KMS-11 (cell line): ENCODE measurements at regions not wholly inside any gene's neighbourhood (a gene's known extent, or its start where the extent isn't known, plus 50 kb on each side); places are given as distances from the start of the nearest gene placed in this dataset.

Experiments used
- H2AFZ ChIP-seq: fragments of 200-600 bp; sonication (generic); 2 replicates; pipeline ENCODE4 v1.6.1; 2016; ENCODE audit warnings: antibody characterized with exemption, mixed run types, low read depth
- H3K27ac ChIP-seq: fragments of 200-600 bp; sonication (generic); 2 replicates; pipeline ENCODE4 v1.6.1; 2016; ENCODE audit warnings: mild to moderate bottlenecking, mixed run types
- H3K27me3 ChIP-seq: fragments of 200-600 bp; sonication (generic); 2 replicates; pipeline ENCODE4 v1.6.1; 2017; ENCODE audit warnings: mild to moderate bottlenecking, low read depth, mixed run types, moderate library complexity; ENCODE audit not compliant: insufficient read depth
- H3K36me3 ChIP-seq: fragments of 200-600 bp; sonication (generic); 2 replicates; pipeline ENCODE4 v1.6.1; 2017; ENCODE audit warnings: mild to moderate bottlenecking, mixed run types; ENCODE audit not compliant: insufficient read depth
- H3K4me1 ChIP-seq: fragments of 200-600 bp; sonication (generic); 2 replicates; pipeline ENCODE4 v1.6.1; 2016; ENCODE audit warnings: mild to moderate bottlenecking, low read depth, mixed run types; ENCODE audit not compliant: poor library complexity, severe bottlenecking
- H3K4me2 ChIP-seq: fragments of 200-600 bp; sonication (generic); 2 replicates; pipeline ENCODE4 v1.7.0; 2016; ENCODE audit warnings: mild to moderate bottlenecking, mixed run types
- H3K4me3 ChIP-seq: fragments of 200-600 bp; sonication (generic); IDR thresholded peaks from 2 replicates; pipeline ENCODE4 v1.6.1; 2017; ENCODE audit warnings: low read depth, low read length, mixed read lengths; ENCODE audit not compliant: insufficient read depth
- H3K79me2 ChIP-seq: fragments of 200-600 bp; sonication (generic); 2 replicates; pipeline ENCODE4 v1.6.1; 2016; ENCODE audit warnings: low read depth, mixed run types; ENCODE audit not compliant: insufficient read depth
- H3K9ac ChIP-seq: fragments of 200-600 bp; sonication (generic); 2 replicates; pipeline ENCODE4 v1.6.1; 2016; ENCODE audit warnings: mild to moderate bottlenecking, mixed run types
- H4K20me1 ChIP-seq: fragments of 200-600 bp; sonication (generic); 2 replicates; pipeline ENCODE4 v1.6.1; 2016; ENCODE audit warnings: mild to moderate bottlenecking, mixed run types; ENCODE audit not compliant: insufficient read depth
- TF ChIP-seq, protein P1 (sequence below): fragments of 200-600 bp; sonication (generic); conservative IDR thresholded peaks from 2 replicates; pipeline ENCODE4 v1.6.1; 2017; ENCODE audit warnings: low read depth, mild to moderate bottlenecking, antibody characterized with exemption, low read length, moderate library complexity, mixed read lengths

DNA sequence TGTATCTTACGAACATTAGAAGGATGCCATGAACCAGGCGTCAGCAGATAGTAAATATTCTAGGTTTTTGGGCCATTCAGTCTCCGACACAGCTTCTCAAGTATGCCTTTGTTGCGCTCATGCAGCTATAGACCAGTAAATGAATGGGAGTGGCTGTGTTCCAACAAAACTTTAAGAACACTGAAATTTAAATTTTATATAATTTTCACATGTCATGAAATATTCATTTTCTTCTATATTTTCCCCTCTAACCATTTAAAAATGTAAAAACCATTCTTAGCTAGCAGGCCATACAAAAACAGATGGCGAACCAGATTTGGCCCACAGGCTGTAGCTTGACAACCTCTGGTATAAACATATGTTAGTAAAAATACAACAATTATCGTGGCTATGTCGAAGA is 151.8 kb upstream of the KIT start:
- H3K36me3 ChIP-seq: no peaks in the 10 kb centered on the region
- no peak overlapping the region for H2AFZ ChIP-seq
- H3K27me3 ChIP-seq: no peaks in the 10 kb centered on the region
- no peak overlapping the region for H3K4me2 ChIP-seq
- no peak overlapping the region for H3K27ac ChIP-seq
- H3K79me2 ChIP-seq: no peaks in the 10 kb centered on the region
- TF ChIP-seq, protein P1, sequence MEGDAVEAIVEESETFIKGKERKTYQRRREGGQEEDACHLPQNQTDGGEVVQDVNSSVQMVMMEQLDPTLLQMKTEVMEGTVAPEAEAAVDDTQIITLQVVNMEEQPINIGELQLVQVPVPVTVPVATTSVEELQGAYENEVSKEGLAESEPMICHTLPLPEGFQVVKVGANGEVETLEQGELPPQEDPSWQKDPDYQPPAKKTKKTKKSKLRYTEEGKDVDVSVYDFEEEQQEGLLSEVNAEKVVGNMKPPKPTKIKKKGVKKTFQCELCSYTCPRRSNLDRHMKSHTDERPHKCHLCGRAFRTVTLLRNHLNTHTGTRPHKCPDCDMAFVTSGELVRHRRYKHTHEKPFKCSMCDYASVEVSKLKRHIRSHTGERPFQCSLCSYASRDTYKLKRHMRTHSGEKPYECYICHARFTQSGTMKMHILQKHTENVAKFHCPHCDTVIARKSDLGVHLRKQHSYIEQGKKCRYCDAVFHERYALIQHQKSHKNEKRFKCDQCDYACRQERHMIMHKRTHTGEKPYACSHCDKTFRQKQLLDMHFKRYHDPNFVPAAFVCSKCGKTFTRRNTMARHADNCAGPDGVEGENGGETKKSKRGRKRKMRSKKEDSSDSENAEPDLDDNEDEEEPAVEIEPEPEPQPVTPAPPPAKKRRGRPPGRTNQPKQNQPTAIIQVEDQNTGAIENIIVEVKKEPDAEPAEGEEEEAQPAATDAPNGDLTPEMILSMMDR: no peak
- H3K4me1 ChIP-seq: no peaks in the 10 kb centered on the region
- H3K4me3 ChIP-seq: no peak overlapping the region
- no peaks in the 10 kb centered on the region for H4K20me1 ChIP-seq
- no peak overlapping the region for H3K9ac ChIP-seq

DNA sequence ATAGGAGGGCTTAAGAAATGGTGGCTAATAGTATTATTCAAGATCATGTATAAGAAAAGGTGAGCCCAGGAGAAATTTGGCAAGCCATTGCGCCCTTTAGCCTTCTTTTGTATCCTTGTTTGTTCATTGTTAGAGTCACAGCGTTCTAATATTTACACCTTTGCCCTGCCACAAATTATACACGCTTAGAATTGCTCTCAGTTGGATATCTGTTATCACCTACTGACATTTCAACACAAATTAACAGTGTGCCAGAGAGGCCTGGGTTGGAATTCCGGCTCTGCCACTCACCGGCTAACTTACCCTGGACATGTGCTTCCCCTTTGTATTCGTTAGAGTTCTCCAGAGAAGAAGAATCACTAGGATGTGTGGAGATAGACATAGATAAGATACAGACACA is 148.7 kb upstream of the KIT start:
- no peaks in the 10 kb centered on the region for H3K4me1 ChIP-seq
- no peak overlapping the region for H3K9ac ChIP-seq
- no peaks in the 10 kb centered on the region for H3K36me3 ChIP-seq
- no peaks in the 10 kb centered on the region for H3K27me3 ChIP-seq
- H4K20me1 ChIP-seq: no peaks in the 10 kb centered on the region
- H3K79me2 ChIP-seq: no peaks in the 10 kb centered on the region
- H2AFZ ChIP-seq: no peak overlapping the region
- no peak overlapping the region for H3K4me2 ChIP-seq
- H3K4me3 ChIP-seq: no peak overlapping the region
- H3K27ac ChIP-seq: no peak overlapping the region
- TF ChIP-seq, protein P1: no peak

DNA sequence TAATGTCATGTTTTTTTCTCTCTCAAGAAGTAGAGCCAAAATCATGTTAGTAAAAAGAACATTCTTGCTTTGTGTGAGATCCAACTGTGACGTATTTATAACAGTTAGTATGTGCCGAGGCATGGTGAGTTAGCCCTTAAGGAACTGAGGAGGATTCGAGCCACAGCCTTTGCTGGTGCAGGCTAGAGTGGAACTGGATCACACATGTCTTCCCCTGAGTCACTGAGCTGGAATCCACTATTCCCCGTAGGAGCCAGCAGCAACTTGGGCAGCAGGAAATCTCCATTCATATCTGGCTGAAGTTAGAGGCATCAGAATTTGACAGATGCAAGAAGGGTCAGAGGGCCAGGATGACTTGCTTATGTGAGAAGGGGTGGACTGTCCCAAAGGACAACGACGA is 144.6 kb upstream of the KIT start:
- H2AFZ ChIP-seq: no peak overlapping the region
- H3K4me2 ChIP-seq: no peak overlapping the region
- H3K27ac ChIP-seq: no peak overlapping the region
- H3K4me3 ChIP-seq: no peak overlapping the region
- H3K9ac ChIP-seq: no peak overlapping the region
- no peaks in the 10 kb centered on the region for H3K4me1 ChIP-seq
- no peaks in the 10 kb centered on the region for H4K20me1 ChIP-seq
- no peaks in the 10 kb centered on the region for H3K27me3 ChIP-seq
- TF ChIP-seq, protein P1: no peak
- no peaks in the 10 kb centered on the region for H3K36me3 ChIP-seq
- no peaks in the 10 kb centered on the region for H3K79me2 ChIP-seq

DNA sequence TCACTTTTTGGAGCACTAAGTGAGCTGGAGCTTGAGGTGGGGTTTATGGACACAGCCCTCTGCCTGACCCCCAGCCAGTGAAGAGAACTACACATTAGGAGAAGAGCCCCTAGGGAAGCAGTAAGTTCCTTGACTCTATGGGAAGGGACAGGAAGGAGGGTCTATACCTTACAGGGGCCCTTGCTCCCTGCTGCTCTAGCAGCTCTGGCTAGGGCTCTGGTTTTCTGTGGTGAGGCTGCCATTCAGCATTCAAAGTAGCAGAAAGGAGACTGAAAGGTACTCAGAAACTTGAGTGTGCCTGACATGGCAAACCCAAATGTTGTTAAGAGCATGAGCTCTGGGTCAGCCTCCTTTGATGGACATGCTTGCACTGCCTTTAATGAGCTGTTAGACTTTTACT is 144.0 kb upstream of the KIT start:
- Histone ChIP-seq H3K36me3 (no peaks in the 10 kb centered on the region), H4K20me1 (no peaks in the 10 kb centered on the region), H2AFZ (no peak overlapping the region), H3K9ac (no peak overlapping the region), H3K27ac (no peak overlapping the region), H3K4me3 (no peak overlapping the region), H3K27me3 (no peaks in the 10 kb centered on the region), H3K4me2 (no peak overlapping the region), H3K4me1 (no peaks in the 10 kb centered on the region), H3K79me2 (no peaks in the 10 kb centered on the region)
- TF ChIP-seq, protein P1: no peak
